ENCODE measurements at regions not wholly inside any gene's neighbourhood (a gene's known extent, or its start where the extent isn't known, plus 50 kb on each side); places are given as distances from the start of the nearest gene placed in this dataset.
"Not testable (repeated sequence)": the region's sequence is repeated elsewhere in the genome, so short reads cannot be mapped to it uniquely, and the experiment has no call there.

- FAIRE-seq = no peak
- Histone ChIP-seq H3K4me2 (ENCODE audit: insufficient read depth, low read length) (no peak overlapping the region), H4K20me1 (replicated peaks; ENCODE audit: control insufficient read depth, extremely low read depth, insufficient read depth, low read length) (no peaks in the 10 kb centered on the region), H3K9me1 (replicated peaks; ENCODE audit: control insufficient read depth, extremely low read depth, insufficient read depth, low read length) (no peaks in the 10 kb centered on the region), H3K9ac (replicated peaks; ENCODE audit: extremely low read depth, insufficient read depth, low read length) (no peak overlapping the region), H3K27me3 (ENCODE audit: control insufficient read depth in 2 of 2, insufficient read depth in 2 of 2, low read length in 2 of 2) (no peaks in the 10 kb centered on the region), H3K4me3 (replicated peaks in 1 of 3; ENCODE audit: insufficient read depth in 1 of 3, low read depth in 1 of 3, low read length in 3 of 3) (no peak overlapping the region), H2AFZ (ENCODE audit: low read depth, low read length) (no peak overlapping the region), H3K79me2 (ENCODE audit: control insufficient read depth, insufficient read depth, low read length) (no peaks in the 10 kb centered on the region), H3K36me3 (ENCODE audit: control insufficient read depth in 2 of 2, extremely low read depth in 1 of 2, insufficient read depth in 2 of 2, low read length in 2 of 2) (no peaks in the 10 kb centered on the region), H3K4me1 (ENCODE audit: control insufficient read depth, extremely low read depth, insufficient read depth, low read length) (no peaks in the 10 kb centered on the region), H3K9me3 (replicated peaks; ENCODE audit: control insufficient read depth, insufficient read depth, low read length) (no peaks in the 10 kb centered on the region), H3K27ac (ENCODE audit: insufficient read depth, low read depth, low read length) (no peak overlapping the region)
- ChIA-PET POLR2A (no interaction called here), CTCF (no interaction called here)
- intact Hi-C loops (cut with micrococcal nuclease) (no loop called here), dilution Hi-C loops (cut with MboI; ENCODE audit: extremely low pct_ligation_motif_present, low sequenced_read_pairs) (no loop called here)
- BruUV-seq (replicated peaks) = no TSS peak
- no peak for DNase-seq (ENCODE audit: low read depth, low spot score)
- no peak for TF ChIP-seq MAX (IDR thresholded peaks at IDR 0.05; ENCODE audit: insufficient read depth, insufficient read length)
- TF ChIP-seq FOS (IDR thresholded peaks at IDR 0.05; ENCODE audit: borderline replicate concordance, insufficient read depth, low read length) = no peak
- no peak for TF ChIP-seq MYC (IDR thresholded peaks at IDR 0.05; ENCODE audit: low read depth, low read length)
Observed at GRCh38 chr16:75820672-75821071, 94.4 kb upstream of the CPHXL start.

GRCh38 chr16:75821117-75821516 is 94.8 kb upstream of the CPHXL start:
- no peak for DNase-seq (ENCODE audit: low read depth, low spot score)
- H3K4me3 ChIP-seq (replicated peaks in 1 of 3; ENCODE audit: insufficient read depth in 1 of 3, low read depth in 1 of 3, low read length in 3 of 3) = no peak overlapping the region
- intact Hi-C loops (cut with micrococcal nuclease) = no loop called here
- no TSS peak for BruUV-seq (replicated peaks)
- H3K9me1 ChIP-seq (replicated peaks; ENCODE audit: control insufficient read depth, extremely low read depth, insufficient read depth, low read length) = no peaks in the 10 kb centered on the region
- H3K4me2 ChIP-seq (ENCODE audit: insufficient read depth, low read length) = no peak overlapping the region
- H2AFZ ChIP-seq (ENCODE audit: low read depth, low read length) = no peak overlapping the region
- no peak for TF ChIP-seq EZH2 (IDR thresholded peaks at IDR 0.05; ENCODE audit: borderline replicate concordance, low read depth, low read length, severe bottlenecking)
- TF ChIP-seq MAX (IDR thresholded peaks at IDR 0.05; ENCODE audit: insufficient read depth, insufficient read length) = no peak
- TF ChIP-seq JUN (IDR thresholded peaks at IDR 0.05; ENCODE audit: borderline replicate concordance, insufficient read depth, insufficient read length, low read depth) = no peak
- no peak for TF ChIP-seq MYC (IDR thresholded peaks at IDR 0.05; ENCODE audit: low read depth, low read length)
- no peak for TF ChIP-seq FOS (IDR thresholded peaks at IDR 0.05; ENCODE audit: borderline replicate concordance, insufficient read depth, low read length)
- TF ChIP-seq CTCF (IDR thresholded peaks at IDR 0.05; ENCODE audit: extremely low read depth in 1 of 2, insufficient read depth in 1 of 2, low read depth in 1 of 2, low read length in 2 of 2) = no peak
- TF ChIP-seq POLR2A (IDR thresholded peaks at IDR 0.05; ENCODE audit: low read depth, low read length) = no peak
- no peak for TF ChIP-seq POLR2AphosphoS5 (IDR thresholded peaks at IDR 0.05; ENCODE audit: insufficient read depth, low read depth, low read length)
- no peak for TF ChIP-seq GATA2 (IDR thresholded peaks at IDR 0.05; ENCODE audit: insufficient read depth, insufficient read length, low read depth, low read length)
- H4K20me1 ChIP-seq (replicated peaks; ENCODE audit: control insufficient read depth, extremely low read depth, insufficient read depth, low read length) = no peaks in the 10 kb centered on the region
- POLR2A ChIA-PET = no interaction called here
- no peaks in the 10 kb centered on the region for H3K79me2 ChIP-seq (ENCODE audit: control insufficient read depth, insufficient read depth, low read length)
- no peak for FAIRE-seq
- no peaks in the 10 kb centered on the region for H3K4me1 ChIP-seq (ENCODE audit: control insufficient read depth, extremely low read depth, insufficient read depth, low read length)
- H3K9ac ChIP-seq (replicated peaks; ENCODE audit: extremely low read depth, insufficient read depth, low read length) = no peak overlapping the region
- no peak overlapping the region for H3K27ac ChIP-seq (ENCODE audit: insufficient read depth, low read depth, low read length)
- no peaks in the 10 kb centered on the region for H3K36me3 ChIP-seq (ENCODE audit: control insufficient read depth in 2 of 2, extremely low read depth in 1 of 2, insufficient read depth in 2 of 2, low read length in 2 of 2)
- H3K9me3 ChIP-seq (replicated peaks; ENCODE audit: control insufficient read depth, insufficient read depth, low read length) = no peaks in the 10 kb centered on the region
- CTCF ChIA-PET = no interaction called here
- dilution Hi-C loops (cut with MboI; ENCODE audit: extremely low pct_ligation_motif_present, low sequenced_read_pairs) = no loop called here
- H3K27me3 ChIP-seq (ENCODE audit: control insufficient read depth in 2 of 2, insufficient read depth in 2 of 2, low read length in 2 of 2) = no peaks in the 10 kb centered on the region

GRCh38 chr16:75825750-75826149 is 99.5 kb upstream of the CPHXL start:
- POLR2A ChIA-PET; H3K9ac ChIP-seq (replicated peaks; ENCODE audit: extremely low read depth, insufficient read depth, low read length); H4K20me1 ChIP-seq (replicated peaks; ENCODE audit: control insufficient read depth, extremely low read depth, insufficient read depth, low read length); H3K4me1 ChIP-seq (ENCODE audit: control insufficient read depth, extremely low read depth, insufficient read depth, low read length); H3K9me3 ChIP-seq (replicated peaks; ENCODE audit: control insufficient read depth, insufficient read depth, low read length); H3K4me2 ChIP-seq (ENCODE audit: insufficient read depth, low read length); BruUV-seq (replicated peaks); H3K79me2 ChIP-seq (ENCODE audit: control insufficient read depth, insufficient read depth, low read length); H2AFZ ChIP-seq (ENCODE audit: low read depth, low read length); CTCF ChIA-PET; H3K27ac ChIP-seq (ENCODE audit: insufficient read depth, low read depth, low read length); FAIRE-seq; H3K4me3 ChIP-seq (replicated peaks in 1 of 3; ENCODE audit: insufficient read depth in 1 of 3, low read depth in 1 of 3, low read length in 3 of 3); H3K9me1 ChIP-seq (replicated peaks; ENCODE audit: control insufficient read depth, extremely low read depth, insufficient read depth, low read length); H3K36me3 ChIP-seq (ENCODE audit: control insufficient read depth in 2 of 2, extremely low read depth in 1 of 2, insufficient read depth in 2 of 2, low read length in 2 of 2); DNase-seq (ENCODE audit: low read depth, low spot score); H3K27me3 ChIP-seq (ENCODE audit: control insufficient read depth in 2 of 2, insufficient read depth in 2 of 2, low read length in 2 of 2); intact Hi-C loops (cut with micrococcal nuclease); dilution Hi-C loops (cut with MboI; ENCODE audit: extremely low pct_ligation_motif_present, low sequenced_read_pairs): not testable (repeated sequence)

Data from endothelial cell of umbilical vein (primary cell).